A673 (cell line): ENCODE measurements at regions not wholly inside any gene's neighbourhood (a gene's known extent, or its start where the extent isn't known, plus 50 kb on each side); places are given as distances from the start of the nearest gene placed in this dataset.

Experiments used
- BruUV-seq: library from RNA; stranded (reverse); fragments of 400-500 nt; replicated peaks from 2 replicates; lab custom pipeline; 2021; lab: Mats Ljungman, UMichigan
- CTCF ChIA-PET: fragments of 300-600 bp; sonication (Branson Sonifier 250); formaldehyde crosslinking; loops from one replicate; lab custom pipeline; 2022; ENCODE audit warnings: antibody characterized with exemption; lab: Charles Lee
- POLR2A ChIA-PET: fragments of 300-600 bp; sonication (Branson Sonifier 250); formaldehyde crosslinking; loops from one replicate; lab custom pipeline; 2022; ENCODE audit warnings: antibody characterized with exemption; ENCODE audit not compliant: low non-redundant PET; lab: Charles Lee
- DNase-seq: peaks from one replicate; pipeline ENCODE4 v3.0.0-alpha.2; 2015; ENCODE audit warnings: low spot score
- H3K27ac ChIP-seq: fragments of 200-600 bp; sonication (generic); 2 replicates; pipeline ENCODE4 v1.5.1; 2016; ENCODE audit warnings: mixed run types, low read depth, mild to moderate bottlenecking, mixed read lengths, antibody characterized with exemption, low read length; ENCODE audit not compliant: poor library complexity, severe bottlenecking
- H3K27me3 ChIP-seq: fragments of 200-600 bp; sonication (generic); replicated peaks from 2 replicates; pipeline ENCODE4 v1.6.1; 2017; ENCODE audit warnings: mixed run types, low read depth, mild to moderate bottlenecking, mixed read lengths, antibody characterized with exemption, low read length; ENCODE audit not compliant: insufficient read depth, poor library complexity
- H3K36me3 ChIP-seq: fragments of 200-600 bp; sonication (generic); 2 replicates; pipeline ENCODE4 v1.6.1; 2016; ENCODE audit warnings: mixed run types, mild to moderate bottlenecking, mixed read lengths, antibody characterized with exemption, low read length; ENCODE audit not compliant: insufficient read depth, poor library complexity, severe bottlenecking
- H3K4me1 ChIP-seq: fragments of 200-600 bp; sonication (generic); 2 replicates; pipeline ENCODE4 v1.6.1; 2017; ENCODE audit warnings: mixed run types, mild to moderate bottlenecking, mixed read lengths, antibody characterized with exemption, low read length; ENCODE audit not compliant: insufficient read depth, poor library complexity, severe bottlenecking
- H3K4me3 ChIP-seq: fragments of 200-600 bp; sonication (generic); 2 replicates; pipeline ENCODE4 v1.5.1; 2016; ENCODE audit warnings: low read depth, mixed run types, mild to moderate bottlenecking, mixed read lengths, low read length; ENCODE audit not compliant: poor library complexity, severe bottlenecking
- H3K9me3 ChIP-seq: fragments of 200-600 bp; sonication (generic); 2 replicates; pipeline ENCODE4 v1.6.1; 2016; ENCODE audit warnings: mixed run types, low read depth, mild to moderate bottlenecking, mixed read lengths, antibody characterized with exemption, low read length; ENCODE audit not compliant: poor library complexity, severe bottlenecking
- CTCF ChIP-seq: fragments of 300-800, 200-600 bp; sonication (generic); conservative IDR thresholded peaks from 2 replicates; pipeline ENCODE4 v1.5.1; 2017; ENCODE audit warnings: low read depth, mild to moderate bottlenecking, antibody characterized with exemption, low read length, moderate library complexity, mixed read lengths
- EZH2 ChIP-seq: fragments of 200-600 bp; sonication (generic); IDR thresholded peaks from 2 replicates; pipeline ENCODE4 v1.6.1; 2017; ENCODE audit warnings: borderline replicate concordance, low read depth, mild to moderate bottlenecking, mixed read lengths, antibody characterized with exemption, low read length; ENCODE audit not compliant: poor library complexity, severe bottlenecking
- intact Hi-C: fragments of 100-400 bp; cut with micrococcal nuclease; formaldehyde crosslinking; loops from one replicate; pipeline ENCODE4 v1.10.0; 2022; ENCODE audit not compliant: unreplicated experiment

- H3K27me3 ChIP-seq = no peaks in the 10 kb centered on the region
- no peak overlapping the region for H3K27ac ChIP-seq
- no peaks in the 10 kb centered on the region for H3K4me1 ChIP-seq
- POLR2A ChIA-PET = no interaction called here
- no peak for TF ChIP-seq EZH2
- no peak for TF ChIP-seq CTCF
- intact Hi-C loops = loop anchor here (5.0 kb wide), 1 partner anchor 381 kb away; no protein-coding TSS in a partner anchor
- no TSS peak for BruUV-seq
- no peaks in the 10 kb centered on the region for H3K36me3 ChIP-seq
- CTCF ChIA-PET = no interaction called here
- no peak for DNase-seq
- H3K4me3 ChIP-seq = no peak overlapping the region
- no peaks in the 10 kb centered on the region for H3K9me3 ChIP-seq
Observed at GRCh38 chr2:150872756-150873395, 385.4 kb upstream of the RND3 start.

- Histone ChIP-seq H3K36me3 (no peaks in the 10 kb centered on the region), H3K9me3 (no peaks in the 10 kb centered on the region), H3K4me3 (no peak overlapping the region), H3K4me1 (no peaks in the 10 kb centered on the region), H3K27ac (no peak overlapping the region), H3K27me3 (no peaks in the 10 kb centered on the region)
- DNase-seq = no peak
- no TSS peak for BruUV-seq
- intact Hi-C loops = no loop called here
- CTCF ChIA-PET = interaction anchor here (0.6 kb wide), 1 partner anchor 16 kb away, joined by 4 read pairs; no protein-coding TSS in a partner anchor
- TF ChIP-seq CTCF = no peak
- no peak for TF ChIP-seq EZH2
- POLR2A ChIA-PET = no interaction called here
Observed at GRCh38 chr2:150866431-150866830, 379.0 kb upstream of the RND3 start.

- no peak for DNase-seq
- ChIA-PET POLR2A (no interaction called here), CTCF (no interaction called here)
- Histone ChIP-seq H3K27me3 (no peaks in the 10 kb centered on the region), H3K4me1 (no peaks in the 10 kb centered on the region), H3K4me3 (no peak overlapping the region), H3K9me3 (no peaks in the 10 kb centered on the region), H3K36me3 (no peaks in the 10 kb centered on the region), H3K27ac (no peak overlapping the region)
- BruUV-seq = no TSS peak
- TF ChIP-seq CTCF = no peak
- no peak for TF ChIP-seq EZH2
- intact Hi-C loops = no loop called here
Observed at GRCh38 chr2:150863691-150864090, 376.2 kb upstream of the RND3 start.
